GM21526 (cell line): ENCODE measurements at regions not wholly inside any gene's neighbourhood (a gene's known extent, or its start where the extent isn't known, plus 50 kb on each side); places are given as distances from the start of the nearest gene placed in this dataset.
"Not testable (repeated sequence)": the region's sequence is repeated elsewhere in the genome, so short reads cannot be mapped to it uniquely, and the experiment has no call there.

Experiments used
- ATAC-seq: cut with Tn5 transposase; IDR thresholded peaks from one replicate; pipeline ENCODE4 v1.9.1; 2021; ENCODE audit warnings: moderate library complexity; ENCODE audit not compliant: unreplicated experiment, low FRiP score

GRCh38 chr5:143594902-143595818 lies 191.7 kb upstream of the NR3C1 start:
- ATAC-seq: no peak

- no peak for ATAC-seq
Measured at GRCh38 chr5:143593723-143594122, 190.2 kb upstream of the NR3C1 start.

- ATAC-seq: peak; percentile 88
Measured at GRCh38 chr5:143592648-143593047, 189.2 kb upstream of the NR3C1 start.

- ATAC-seq: no peak
Measured at GRCh38 chr5:143588933-143589662, 185.6 kb upstream of the NR3C1 start.

DNA sequence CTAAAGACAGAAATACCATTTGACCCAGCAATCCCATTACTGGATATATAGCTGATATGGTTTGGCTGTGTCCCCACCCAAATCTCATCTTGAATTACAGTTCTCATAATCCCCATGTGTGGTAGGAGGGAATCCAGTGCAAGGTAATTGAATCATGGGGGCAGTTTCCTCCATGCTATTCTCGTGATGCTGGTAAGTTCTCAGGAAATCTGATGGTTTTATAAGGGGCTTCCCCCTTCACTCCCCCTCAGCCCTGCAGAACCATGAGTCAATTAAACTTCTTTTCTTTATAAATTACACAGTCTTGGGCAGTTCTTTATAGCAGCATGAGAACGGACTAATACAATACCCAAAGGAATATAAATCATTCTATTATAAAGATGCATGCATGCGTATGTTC lies 184.6 kb upstream of the NR3C1 start:
- not testable (repeated sequence) for ATAC-seq

- ATAC-seq: no peak
Measured at GRCh38 chr5:143586781-143587362, 183.4 kb upstream of the NR3C1 start.

- no peak for ATAC-seq
Measured at GRCh38 chr5:143585970-143586369, 182.5 kb upstream of the NR3C1 start.

DNA sequence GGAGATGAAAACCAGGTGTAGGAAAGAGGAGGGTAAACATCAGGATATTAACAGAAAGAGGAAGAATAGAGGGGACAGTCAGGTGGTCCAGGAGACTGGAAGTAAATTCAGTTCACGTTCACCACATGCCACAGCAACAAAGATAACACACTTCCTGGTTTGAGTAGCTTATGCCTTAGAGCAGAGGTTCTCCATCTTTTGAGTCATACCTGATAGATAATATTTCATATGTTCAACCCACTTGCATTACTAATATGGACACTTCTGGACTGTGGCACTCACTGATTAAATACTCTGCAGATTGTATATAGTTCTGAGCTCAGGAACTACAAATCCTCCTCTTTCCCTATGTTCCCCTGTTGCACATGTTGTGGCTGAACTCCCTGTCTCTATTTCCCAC lies 179.9 kb upstream of the NR3C1 start:
- no peak for ATAC-seq

GRCh38 chr5:143582869-143583268 lies 179.4 kb upstream of the NR3C1 start:
- ATAC-seq: no peak

GRCh38 chr5:143582176-143582575 lies 178.7 kb upstream of the NR3C1 start:
- no peak for ATAC-seq

DNA sequence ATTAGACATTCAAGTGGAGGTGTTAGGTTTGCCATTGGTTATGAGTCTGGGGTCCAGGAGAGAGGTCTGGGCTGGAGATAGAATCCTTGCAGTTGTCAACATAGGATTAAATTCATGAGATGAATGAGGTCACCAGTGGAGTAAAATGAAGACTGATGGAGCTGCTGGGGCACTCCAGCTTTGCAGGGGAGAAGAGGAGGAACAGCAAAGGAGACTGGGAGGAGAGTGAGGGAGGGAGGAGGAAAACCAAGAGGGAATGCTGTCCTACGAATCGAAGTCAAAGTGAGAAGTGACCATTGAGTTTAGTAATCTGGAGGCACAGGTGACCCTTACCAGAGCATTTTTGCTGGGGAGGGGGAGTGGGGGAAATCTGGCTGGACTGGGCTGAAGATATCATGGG lies 178.2 kb upstream of the NR3C1 start:
- ATAC-seq: no peak

DNA sequence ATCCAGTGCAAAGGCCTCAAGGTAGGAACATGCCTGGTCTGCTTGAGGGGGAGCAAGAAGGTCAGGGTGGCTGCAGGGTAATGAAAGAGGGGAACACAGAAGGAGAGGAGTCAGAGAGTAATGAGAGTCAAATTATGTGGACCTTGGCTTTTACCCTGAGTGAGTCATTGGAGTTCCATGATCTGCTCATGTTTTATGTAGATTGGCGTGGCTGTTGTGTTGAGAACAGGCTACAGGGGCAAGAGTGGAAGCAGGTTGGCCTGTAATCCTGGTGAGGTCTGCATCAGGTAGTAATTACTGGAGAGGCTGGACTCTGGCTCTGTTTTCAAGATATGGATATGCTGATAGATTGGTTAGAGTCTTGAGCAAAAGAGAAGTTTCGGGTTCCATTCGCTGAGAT lies 177.7 kb upstream of the NR3C1 start:
- no peak for ATAC-seq

- no peak for ATAC-seq
Measured at GRCh38 chr5:143576711-143577484, 173.4 kb upstream of the NR3C1 start.

DNA sequence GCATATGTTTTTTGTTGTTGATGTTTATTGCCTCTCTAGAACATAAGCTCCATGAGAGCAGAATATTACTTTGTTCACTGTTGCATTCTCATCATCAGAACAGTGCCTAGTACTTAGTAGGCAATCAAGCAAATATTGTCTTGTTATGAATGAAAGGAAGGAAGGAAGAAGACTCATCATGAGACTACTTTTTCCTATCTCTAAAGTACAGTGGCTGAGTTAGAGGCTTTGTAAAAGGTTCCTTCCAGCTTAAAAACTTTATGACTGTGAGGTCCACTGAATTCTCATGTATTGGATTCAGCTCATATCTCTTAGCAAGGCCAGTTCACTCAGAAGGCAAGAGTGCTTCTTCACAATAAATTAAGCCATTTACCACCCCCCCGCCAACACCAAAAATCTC lies 171.8 kb upstream of the NR3C1 start:
- ATAC-seq: no peak

DNA sequence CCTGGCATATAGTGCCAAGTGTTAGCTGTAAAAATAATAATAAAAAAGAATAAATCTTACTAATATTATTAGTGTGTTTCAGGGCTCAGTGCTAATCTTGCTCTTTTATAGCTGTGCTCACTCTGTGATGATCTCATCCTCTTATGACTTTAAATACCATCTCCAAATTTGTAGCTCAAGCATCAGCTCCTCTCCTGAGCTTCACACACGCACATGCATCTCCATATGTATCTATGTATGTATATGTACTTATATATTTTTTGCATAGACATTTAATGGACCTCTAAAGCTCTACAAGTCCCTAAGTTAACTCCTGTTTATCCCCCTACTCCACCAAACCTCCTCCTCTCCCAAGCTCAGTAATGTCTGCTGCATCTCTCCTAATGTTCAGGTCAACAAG lies 170.8 kb upstream of the NR3C1 start:
- no peak for ATAC-seq

- ATAC-seq: no peak
Measured at GRCh38 chr5:143573568-143574170, 170.2 kb upstream of the NR3C1 start.

DNA sequence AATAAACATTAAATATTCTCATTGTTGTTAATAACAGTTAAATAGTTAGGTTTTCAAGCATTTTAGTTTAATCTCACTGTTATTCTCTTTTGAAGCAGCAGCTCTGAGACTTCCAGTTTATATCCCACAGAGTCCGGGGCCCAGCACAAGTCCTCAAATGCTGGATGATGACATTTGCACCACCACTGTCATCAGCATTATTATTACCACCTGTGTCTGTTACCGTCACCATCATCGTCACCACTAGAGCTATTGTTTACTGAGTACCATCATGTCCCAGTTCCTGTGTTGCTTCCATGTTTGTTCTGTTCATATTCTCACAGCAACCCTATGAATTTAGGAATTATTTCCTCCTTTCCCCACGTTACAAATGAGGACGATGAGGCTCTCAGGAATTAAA lies 169.2 kb upstream of the NR3C1 start:
- no peak for ATAC-seq

DNA sequence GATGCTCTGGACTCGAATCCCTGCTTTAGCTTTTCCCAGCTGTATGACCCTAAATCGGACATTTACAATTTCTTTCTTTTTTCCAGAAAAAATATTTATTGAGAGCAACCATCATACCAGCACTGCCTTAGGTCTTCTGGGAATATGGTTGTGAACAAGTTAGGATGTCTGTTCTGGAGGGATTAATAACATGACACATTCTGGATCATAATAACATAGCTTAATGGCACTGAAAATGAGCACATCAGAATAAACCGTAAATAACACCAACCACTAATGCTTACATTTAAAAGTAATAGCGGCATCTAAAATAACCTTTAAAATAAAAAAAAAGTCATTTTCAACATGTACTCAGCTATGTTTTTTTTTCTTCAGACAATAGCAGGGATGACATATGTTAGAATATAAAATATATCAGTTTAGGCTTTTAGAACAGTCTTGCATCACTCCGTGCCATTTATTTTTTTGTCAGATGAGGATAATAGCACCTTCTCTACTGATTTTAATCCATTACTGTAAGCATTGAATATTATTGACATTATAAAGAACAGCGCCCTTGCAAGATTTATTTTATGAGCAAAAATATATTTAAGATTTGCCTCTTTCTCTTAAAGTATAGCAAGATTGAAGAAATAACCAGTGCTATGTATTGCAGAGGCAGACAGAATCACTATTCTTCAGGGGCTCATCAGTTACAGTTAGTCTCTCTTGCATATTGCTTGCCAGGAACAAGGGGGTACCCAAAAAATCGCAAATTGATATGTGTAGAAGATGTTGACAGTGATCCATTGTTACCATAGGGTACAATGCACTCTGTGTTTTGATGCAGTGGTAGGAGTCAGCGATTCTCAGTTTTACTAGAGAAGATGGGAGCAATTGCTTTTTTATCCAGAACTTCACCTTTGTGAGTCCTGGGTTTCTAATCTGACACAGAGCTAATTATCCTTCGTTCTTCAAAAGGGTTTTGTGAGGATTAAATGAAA lies 168.4 kb upstream of the NR3C1 start:
- no peak for ATAC-seq

DNA sequence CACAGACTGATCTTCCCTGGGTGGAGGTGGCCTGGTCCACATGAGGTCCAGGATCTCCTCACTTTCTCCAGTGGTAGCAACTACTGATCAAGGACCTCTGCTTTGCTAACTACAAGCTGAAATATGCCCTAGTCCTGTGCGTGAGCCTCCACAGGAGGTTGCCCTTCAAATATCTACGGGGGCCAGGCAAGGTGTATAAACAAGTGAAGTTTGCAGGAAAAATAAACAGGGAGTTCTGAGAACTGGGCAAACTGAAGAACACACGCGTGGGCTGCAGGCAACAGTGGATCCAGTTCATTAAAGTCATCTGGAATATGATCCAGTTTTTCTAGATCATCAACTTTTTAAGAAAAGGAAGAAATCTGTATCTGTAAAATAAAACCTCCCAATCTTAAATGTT lies 167.5 kb upstream of the NR3C1 start:
- ATAC-seq: no peak
